Sigmoid colon (tissue), 6 donors: ENCODE measurements at regions not wholly inside any gene's neighbourhood (a gene's known extent, or its start where the extent isn't known, plus 50 kb on each side); places are given as distances from the start of the nearest gene placed in this dataset.

Experiments used
- DNase-seq: peaks from one replicate; pipeline ENCODE4 v3.0.0-alpha.2; 2019
- H3K27ac ChIP-seq, 4 donors: fragments of 200-600 bp; sonication (generic); one replicate each; pipeline ENCODE4 v1.5.1; 2016 to 2019; ENCODE audit warnings: mild to moderate bottlenecking in 1 of 4
- H3K27me3 ChIP-seq, 3 donors: fragments of 200-600 bp; sonication (generic); one replicate each; pipeline ENCODE4 v1.5.1; 2019; ENCODE audit warnings: mild to moderate bottlenecking in 1 of 3
- H3K36me3 ChIP-seq, 4 donors: fragments of 200-600 bp; sonication (generic); one replicate each; pipeline ENCODE4 v1.5.1; 2016 to 2019
- H3K4me1 ChIP-seq, 4 donors: fragments of 200-600 bp; sonication (generic); one replicate each; pipeline ENCODE4 v1.5.1; 2017 to 2019
- H3K4me3 ChIP-seq, 4 donors: fragments of 200-600 bp; sonication (generic); one replicate each; pipeline ENCODE4 v1.5.1; 2017 to 2019; ENCODE audit warnings: mild to moderate bottlenecking in 2 of 4, moderate library complexity in 1 of 4
- H3K9me3 ChIP-seq, 4 donors: fragments of 200-600 bp in 3 of 4; sonication (generic) in 3 of 4; one replicate each; pipeline versions ENCODE4 v1.5.1 to v1.6.1; 2013 to 2019
- CTCF ChIP-seq, 4 experiments: fragments of 450-650 bp in 3 of 4; fragments of 200-600 bp in 1 of 4; IDR thresholded peaks; one replicate each; pipeline ENCODE4 v1.5.1; 2016 to 2019; ENCODE audit warnings: antibody characterized with exemption in 4 of 4, mild to moderate bottlenecking in 3 of 4, moderate library complexity in 2 of 4
- EP300 ChIP-seq, 4 donors: sonication (generic); formaldehyde crosslinking; IDR thresholded peaks; one replicate each; pipeline ENCODE4 v1.6.1; 2017; ENCODE audit warnings: antibody characterized with exemption in 4 of 4
- POLR2A ChIP-seq, 2 donors: fragments of 450-650 bp; IDR thresholded peaks; one replicate each; pipeline ENCODE4 v1.6.1; 2016; ENCODE audit warnings: antibody characterized with exemption in 2 of 2, mild to moderate bottlenecking in 2 of 2, moderate library complexity in 2 of 2
- POLR2AphosphoS5 ChIP-seq, 4 donors: sonication (generic); formaldehyde crosslinking; IDR thresholded peaks; one replicate each; pipeline ENCODE4 v1.6.1; 2017; ENCODE audit warnings: antibody characterized with exemption in 4 of 4
- WGBS, 2 donors: extraction: QIAGEN DNeasy Blood & Tissue Kit; methylation state at CpG; one replicate each; pipeline ENCODE4 v1.1.7; 2013; 5-methylcytosine and 5-hydroxymethylcytosine counted together
- intact Hi-C: fragments of 100-400 bp; cut with DNase I; formaldehyde crosslinking; loops from one replicate; pipeline ENCODE4 v1.15.1; 2023
- donor health status: healthy with polysubstance abuse.
- donor health status: healthy.

- no peak overlapping the region for H3K27ac ChIP-seq
- TF ChIP-seq POLR2AphosphoS5 (IDR thresholded peaks at IDR 0.05) (no peak), EP300 (IDR thresholded peaks at IDR 0.05) (no peak), POLR2A (IDR thresholded peaks at IDR 0.05) (no peak), CTCF (IDR thresholded peaks at IDR 0.05) (no peak)
- H3K4me3 ChIP-seq = no peak overlapping the region
- 35 to 69% methylated on average over 3 of the region's 3 CpGs for WGBS, 2 donors
- intact Hi-C loops = no loop called here
- no peaks in the 10 kb centered on the region for H3K4me1 ChIP-seq
- H3K9me3 ChIP-seq = no peaks in the 10 kb centered on the region
- no peak for DNase-seq
- H3K27me3 ChIP-seq = no peaks in the 10 kb centered on the region
- no peaks in the 10 kb centered on the region for H3K36me3 ChIP-seq
These were observed 224.3 kb downstream of the MDFIC start for GRCh38 chr7:115146148-115146547.

GRCh38 chr7:115145512-115145911, 223.6 kb downstream of the MDFIC start:
- Histone ChIP-seq H3K4me1 (no peaks in the 10 kb centered on the region), H3K9me3 (no peaks in the 10 kb centered on the region), H3K27ac (no peak overlapping the region), H3K36me3 (no peaks in the 10 kb centered on the region), H3K27me3 (no peaks in the 10 kb centered on the region), H3K4me3 (no peak overlapping the region)
- DNase-seq = no peak
- TF ChIP-seq EP300 (IDR thresholded peaks at IDR 0.05) (no peak), CTCF (IDR thresholded peaks at IDR 0.05) (no peak), POLR2AphosphoS5 (IDR thresholded peaks at IDR 0.05) (no peak), POLR2A (IDR thresholded peaks at IDR 0.05) (no peak)
- 34 to 56% methylated on average over 2 of the region's 2 CpGs for WGBS, 2 donors
- intact Hi-C loops = no loop called here

GRCh38 chr7:115137816-115138215, 215.9 kb downstream of the MDFIC start:
- intact Hi-C loops = no loop called here
- H3K4me3 ChIP-seq = no peak overlapping the region
- H3K9me3 ChIP-seq = no peaks in the 10 kb centered on the region
- no peak overlapping the region for H3K27ac ChIP-seq
- peaks cover 0 to 9% (median 4%) of the 10 kb centered on the region in 4 donors for H3K4me1 ChIP-seq
- no peaks in the 10 kb centered on the region for H3K36me3 ChIP-seq
- TF ChIP-seq POLR2A (IDR thresholded peaks at IDR 0.05) (no peak), EP300 (IDR thresholded peaks at IDR 0.05) (no peak), POLR2AphosphoS5 (IDR thresholded peaks at IDR 0.05) (no peak), CTCF (IDR thresholded peaks at IDR 0.05) (no peak)
- WGBS, 2 donors = 94 to 96% methylated on average over 1 of the region's 1 CpG
- DNase-seq = no peak
- H3K27me3 ChIP-seq = no peaks in the 10 kb centered on the region

- Histone ChIP-seq H3K9me3 (no peaks in the 10 kb centered on the region), H3K4me1 (peaks cover 0 to 9% (median 4%) of the 10 kb centered on the region in 4 donors), H3K36me3 (no peaks in the 10 kb centered on the region), H3K4me3 (no peak overlapping the region), H3K27me3 (no peaks in the 10 kb centered on the region), H3K27ac (no peak overlapping the region)
- DNase-seq = no peak
- TF ChIP-seq EP300 (IDR thresholded peaks at IDR 0.05) = no peak
- TF ChIP-seq POLR2A (IDR thresholded peaks at IDR 0.05) = no peak
- TF ChIP-seq CTCF (IDR thresholded peaks at IDR 0.05) = no peak
- no peak for TF ChIP-seq POLR2AphosphoS5 (IDR thresholded peaks at IDR 0.05)
- WGBS, 2 donors = 91 to 96% methylated on average over 3 of the region's 3 CpGs
- intact Hi-C loops = no loop called here
These were observed 215.0 kb downstream of the MDFIC start for GRCh38 chr7:115136796-115137443.
